Adrenal gland (tissue), 9 donors: ENCODE measurements at regions not wholly inside any gene's neighbourhood (a gene's known extent, or its start where the extent isn't known, plus 50 kb on each side); places are given as distances from the start of the nearest gene placed in this dataset.

Experiments used
- DNase-seq, 7 donors: peaks; one replicate each; pipeline ENCODE4 v3.0.0-alpha.2; 2019 to 2020
- H3K27ac ChIP-seq, 5 donors: fragments of 200-600 bp; sonication (generic) in 4 of 5; 1 replicate in 3 of 5; 2 replicates in 2 of 5; pipeline versions ENCODE4 v1.5.1 to v1.8.0; 2016 to 2020; ENCODE audit warnings: mild to moderate bottlenecking in 1 of 5
- H3K27me3 ChIP-seq: fragments of 200-600 bp; 2 replicates; pipeline ENCODE4 v1.8.0; 2021
- H3K36me3 ChIP-seq, 2 donors: fragments of 200-600 bp; replicated peaks in 1 of 2; 1 replicate in 1 of 2; 2 replicates in 1 of 2; pipeline versions ENCODE4 v1.5.1 to v1.8.0; 2018 to 2022
- H3K4me1 ChIP-seq, 2 donors: fragments of 200-600 bp; replicated peaks in 1 of 2; 1 replicate in 1 of 2; 2 replicates in 1 of 2; pipeline versions ENCODE4 v1.5.1 to v1.8.0; 2018 to 2021
- H3K4me3 ChIP-seq, 4 donors: fragments of 200-600 bp; sonication (generic) in 3 of 4; one replicate each; pipeline ENCODE4 v1.5.1; 2016 to 2018
- H3K9me3 ChIP-seq, 3 donors: fragments of 200-600 bp; sonication (generic) in 1 of 3; replicated peaks in 1 of 3; 1 replicate in 2 of 3; 2 replicates in 1 of 3; pipeline versions ENCODE4 v1.5.1 to v1.8.0; 2016 to 2021
- POLR2A ChIP-seq, 2 donors: fragments of 450-650 bp; IDR thresholded peaks; one replicate each; pipeline ENCODE4 v1.6.1; 2017; ENCODE audit warnings: antibody characterized with exemption in 2 of 2, mild to moderate bottlenecking in 2 of 2, moderate library complexity in 1 of 2
- WGBS, 4 donors: extraction: QIAGEN DNeasy Blood & Tissue Kit in 2 of 4; methylation state at CpG; one replicate each; pipeline versions ENCODE4 v1.1.5 to v1.1.7; 2013 to 2017; 5-methylcytosine and 5-hydroxymethylcytosine counted together
- intact Hi-C, 2 donors: fragments of 100-400 bp; cut with DNase I; formaldehyde crosslinking; loops; one replicate each; pipeline versions ENCODE4 v1.14.1 to v1.15.0; 2022 to 2023
- TF ChIP-seq, protein P1 (sequence below), 6 experiments: fragments of 450-650 bp in 4 of 6; fragments of 200-600 bp in 2 of 6; sonication (generic) in 1 of 6; IDR thresholded peaks; 1 replicate in 5 of 6; 2 replicates in 1 of 6; pipeline versions ENCODE4 v1.5.1 to v1.8.0; 2016 to 2021; ENCODE audit warnings: antibody characterized with exemption in 6 of 6, mild to moderate bottlenecking in 2 of 6, moderate library complexity in 1 of 6
- donor health status: healthy with polysubstance abuse.
- donor health status: Bipolar disorder and iron deficiency.
- donor health status: DM: yes; HTN: yes; CAD: no.
- donor health status: DM: no; HTN: no; CAD: no.
- donor health status: DM: no; HTN: no; CAD: no.

DNA sequence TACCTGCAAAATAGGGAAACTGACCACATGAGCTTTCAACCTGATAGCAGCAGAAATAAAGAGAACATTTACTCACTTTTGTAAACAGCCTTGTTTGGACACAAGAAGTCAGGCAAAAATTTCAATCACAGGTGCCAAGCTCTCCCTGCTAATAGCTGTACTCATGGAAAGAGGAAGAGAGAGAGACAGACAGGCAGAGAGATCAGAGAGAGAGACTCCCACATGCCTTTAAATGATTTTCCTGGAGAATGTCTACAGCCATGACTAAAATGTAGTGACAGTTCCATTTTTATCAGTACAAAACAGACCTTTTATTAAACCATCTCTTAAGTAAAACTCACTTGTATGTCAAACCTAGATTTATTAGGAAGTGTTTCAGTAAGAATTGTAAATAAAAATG is 752.9 kb downstream of the TRAM1L1 start:
- no peak for DNase-seq
- Histone ChIP-seq H3K36me3 (no peaks in the 10 kb centered on the region), H3K4me1 (no peaks in the 10 kb centered on the region), H3K27me3 (no peaks in the 10 kb centered on the region), H3K27ac (no peak overlapping the region), H3K9me3 (no peaks in the 10 kb centered on the region), H3K4me3 (no peak overlapping the region)
- intact Hi-C loops = no loop called here
- TF ChIP-seq, protein P1, sequence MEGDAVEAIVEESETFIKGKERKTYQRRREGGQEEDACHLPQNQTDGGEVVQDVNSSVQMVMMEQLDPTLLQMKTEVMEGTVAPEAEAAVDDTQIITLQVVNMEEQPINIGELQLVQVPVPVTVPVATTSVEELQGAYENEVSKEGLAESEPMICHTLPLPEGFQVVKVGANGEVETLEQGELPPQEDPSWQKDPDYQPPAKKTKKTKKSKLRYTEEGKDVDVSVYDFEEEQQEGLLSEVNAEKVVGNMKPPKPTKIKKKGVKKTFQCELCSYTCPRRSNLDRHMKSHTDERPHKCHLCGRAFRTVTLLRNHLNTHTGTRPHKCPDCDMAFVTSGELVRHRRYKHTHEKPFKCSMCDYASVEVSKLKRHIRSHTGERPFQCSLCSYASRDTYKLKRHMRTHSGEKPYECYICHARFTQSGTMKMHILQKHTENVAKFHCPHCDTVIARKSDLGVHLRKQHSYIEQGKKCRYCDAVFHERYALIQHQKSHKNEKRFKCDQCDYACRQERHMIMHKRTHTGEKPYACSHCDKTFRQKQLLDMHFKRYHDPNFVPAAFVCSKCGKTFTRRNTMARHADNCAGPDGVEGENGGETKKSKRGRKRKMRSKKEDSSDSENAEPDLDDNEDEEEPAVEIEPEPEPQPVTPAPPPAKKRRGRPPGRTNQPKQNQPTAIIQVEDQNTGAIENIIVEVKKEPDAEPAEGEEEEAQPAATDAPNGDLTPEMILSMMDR (IDR thresholded peaks at IDR 0.05) = no peak
- no peak for TF ChIP-seq POLR2A (IDR thresholded peaks at IDR 0.05)

DNA sequence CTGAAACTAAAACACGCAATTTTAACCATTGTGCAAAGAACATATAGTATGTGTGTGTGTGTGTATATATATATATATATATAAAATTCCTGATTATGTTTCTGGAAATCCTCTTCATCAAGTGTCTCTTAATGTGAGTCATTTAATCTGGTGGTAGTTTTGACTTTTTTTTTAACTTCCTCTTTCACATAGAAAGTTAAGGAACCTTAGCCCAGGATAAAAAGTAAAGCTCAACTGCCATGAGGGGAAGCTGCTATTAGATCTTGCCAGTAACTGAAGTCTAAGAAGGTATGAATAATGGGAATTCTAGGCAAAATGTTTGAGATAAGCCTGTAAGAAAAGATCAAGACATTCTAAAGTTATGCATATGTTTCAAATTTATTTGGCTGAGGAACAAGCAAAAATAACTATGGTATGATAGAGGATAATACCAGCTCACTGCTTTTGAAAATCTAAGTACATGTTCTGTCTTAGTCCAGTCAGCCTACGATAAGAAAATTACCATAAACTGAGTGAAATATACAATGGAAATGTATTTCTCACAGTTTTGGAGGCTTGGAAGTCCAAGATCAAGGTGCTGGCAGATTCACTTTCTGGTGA is 757.0 kb downstream of the TRAM1L1 start:
- TF ChIP-seq POLR2A (IDR thresholded peaks at IDR 0.05) = no peak
- TF ChIP-seq, protein P1 (IDR thresholded peaks at IDR 0.05) = no peak
- Histone ChIP-seq H3K4me1 (no peaks in the 10 kb centered on the region), H3K9me3 (no peaks in the 10 kb centered on the region), H3K4me3 (no peak overlapping the region), H3K27me3 (no peaks in the 10 kb centered on the region), H3K36me3 (no peaks in the 10 kb centered on the region), H3K27ac (no peak overlapping the region)
- 68 to 82% (median 78%) methylated on average over 2 of the region's 2 CpGs for WGBS, 4 donors
- DNase-seq = no peak
- intact Hi-C loops = no loop called here

DNA sequence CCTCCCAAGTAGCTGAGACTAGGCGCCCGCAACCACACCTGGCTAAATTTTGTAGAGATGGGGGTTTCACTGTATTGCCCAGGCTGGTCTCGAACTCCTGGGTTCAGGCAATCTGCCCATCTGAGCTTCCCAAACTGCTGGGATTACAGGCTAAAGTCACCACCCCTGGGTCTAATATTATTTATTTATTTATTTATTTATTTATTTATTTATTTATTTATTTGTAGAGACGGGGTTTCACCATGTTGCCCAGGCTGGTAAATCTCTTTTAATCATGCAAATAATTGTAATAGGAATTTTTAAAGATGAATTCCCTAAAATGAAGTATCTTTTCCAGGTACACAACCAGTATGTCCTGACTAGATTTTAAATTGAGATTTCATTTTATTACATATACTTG is 761.8 kb downstream of the TRAM1L1 start:
- intact Hi-C loops = no loop called here
- TF ChIP-seq, protein P1 (IDR thresholded peaks at IDR 0.05) = no peak
- TF ChIP-seq POLR2A (IDR thresholded peaks at IDR 0.05) = no peak
- Histone ChIP-seq H3K27me3 (no peaks in the 10 kb centered on the region), H3K27ac (no peak overlapping the region), H3K4me3 (no peak overlapping the region), H3K36me3 (no peaks in the 10 kb centered on the region), H3K4me1 (no peaks in the 10 kb centered on the region), H3K9me3 (no peaks in the 10 kb centered on the region)
- 91 to 95% (median 93%) methylated on average over 4 of the region's 4 CpGs for WGBS, 4 donors
- DNase-seq = no peak

DNA sequence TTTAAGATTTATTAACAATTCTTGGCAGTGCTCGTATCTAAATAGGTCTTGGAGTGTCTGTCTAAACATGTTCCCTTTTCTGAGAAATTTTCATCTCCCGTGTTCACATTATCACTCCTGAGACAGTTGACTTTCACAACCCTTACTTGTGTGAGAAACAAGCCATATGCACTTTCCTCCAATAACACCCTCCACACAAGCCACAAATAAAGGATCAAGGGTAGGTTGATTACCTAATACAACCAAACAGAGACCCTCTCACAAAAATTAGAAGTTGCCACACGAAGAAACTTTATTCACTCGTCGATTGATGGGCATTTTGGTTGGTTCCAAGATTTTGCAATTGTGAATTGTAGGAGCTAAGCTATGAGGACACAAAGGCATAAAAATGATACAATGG is 763.9 kb downstream of the TRAM1L1 start:
- intact Hi-C loops = no loop called here
- WGBS, 4 donors = 78 to 84% (median 82%) methylated on average over 5 of the region's 5 CpGs
- H3K4me1 ChIP-seq = no peaks in the 10 kb centered on the region

More for the DNA sequence above, 763.9 kb downstream of the TRAM1L1 start:
- no peaks in the 10 kb centered on the region for H3K9me3 ChIP-seq
- H3K36me3 ChIP-seq = no peaks in the 10 kb centered on the region
- H3K27me3 ChIP-seq = no peaks in the 10 kb centered on the region
- no peak for DNase-seq
- no peak overlapping the region for H3K4me3 ChIP-seq
- TF ChIP-seq, protein P1 (IDR thresholded peaks at IDR 0.05) = no peak
- TF ChIP-seq POLR2A (IDR thresholded peaks at IDR 0.05) = no peak
- no peak overlapping the region for H3K27ac ChIP-seq
